ENCODE measurements at regions not wholly inside any gene's neighbourhood (a gene's known extent, or its start where the extent isn't known, plus 50 kb on each side); places are given as distances from the start of the nearest gene placed in this dataset.

DNA sequence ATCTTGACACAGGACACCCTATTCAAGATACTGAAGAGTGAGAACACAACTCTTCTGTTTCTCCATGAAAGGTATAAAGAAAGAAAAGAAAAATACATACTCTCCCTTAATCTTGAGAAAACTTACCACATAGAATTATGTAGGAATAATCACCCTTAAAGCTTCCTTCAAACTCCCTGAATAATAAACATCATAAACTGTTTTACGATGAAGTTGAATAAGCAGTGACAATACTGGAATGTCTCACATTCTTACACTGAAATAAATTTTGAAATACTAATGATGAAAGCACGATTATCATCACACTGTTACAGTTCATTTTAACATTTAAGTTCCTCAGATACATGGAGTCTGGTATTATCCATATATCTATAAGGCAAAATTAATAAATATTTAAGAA is 306.2 kb downstream of the IPMK start:
- DNase-seq (no peak), ATAC-seq (no peak)
- Mint-ChIP-seq H3K27ac (no peak overlapping the region), H3K36me3 (ENCODE audit: low read depth) (no peaks in the 10 kb centered on the region), H3K4me1 (ENCODE audit: low read depth) (no peaks in the 10 kb centered on the region), H3K4me3 (no peak overlapping the region), H3K9me3 (no peaks in the 10 kb centered on the region), H3K27me3 (no peaks in the 10 kb centered on the region)
- intact Hi-C loops (cut with micrococcal nuclease): no loop called here
- TF ChIP-seq, protein P1, sequence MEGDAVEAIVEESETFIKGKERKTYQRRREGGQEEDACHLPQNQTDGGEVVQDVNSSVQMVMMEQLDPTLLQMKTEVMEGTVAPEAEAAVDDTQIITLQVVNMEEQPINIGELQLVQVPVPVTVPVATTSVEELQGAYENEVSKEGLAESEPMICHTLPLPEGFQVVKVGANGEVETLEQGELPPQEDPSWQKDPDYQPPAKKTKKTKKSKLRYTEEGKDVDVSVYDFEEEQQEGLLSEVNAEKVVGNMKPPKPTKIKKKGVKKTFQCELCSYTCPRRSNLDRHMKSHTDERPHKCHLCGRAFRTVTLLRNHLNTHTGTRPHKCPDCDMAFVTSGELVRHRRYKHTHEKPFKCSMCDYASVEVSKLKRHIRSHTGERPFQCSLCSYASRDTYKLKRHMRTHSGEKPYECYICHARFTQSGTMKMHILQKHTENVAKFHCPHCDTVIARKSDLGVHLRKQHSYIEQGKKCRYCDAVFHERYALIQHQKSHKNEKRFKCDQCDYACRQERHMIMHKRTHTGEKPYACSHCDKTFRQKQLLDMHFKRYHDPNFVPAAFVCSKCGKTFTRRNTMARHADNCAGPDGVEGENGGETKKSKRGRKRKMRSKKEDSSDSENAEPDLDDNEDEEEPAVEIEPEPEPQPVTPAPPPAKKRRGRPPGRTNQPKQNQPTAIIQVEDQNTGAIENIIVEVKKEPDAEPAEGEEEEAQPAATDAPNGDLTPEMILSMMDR (IDR thresholded peaks at IDR 0.05): no peak
- CTCF ChIA-PET: no interaction called here
- POLR2A ChIA-PET: no interaction called here

DNA sequence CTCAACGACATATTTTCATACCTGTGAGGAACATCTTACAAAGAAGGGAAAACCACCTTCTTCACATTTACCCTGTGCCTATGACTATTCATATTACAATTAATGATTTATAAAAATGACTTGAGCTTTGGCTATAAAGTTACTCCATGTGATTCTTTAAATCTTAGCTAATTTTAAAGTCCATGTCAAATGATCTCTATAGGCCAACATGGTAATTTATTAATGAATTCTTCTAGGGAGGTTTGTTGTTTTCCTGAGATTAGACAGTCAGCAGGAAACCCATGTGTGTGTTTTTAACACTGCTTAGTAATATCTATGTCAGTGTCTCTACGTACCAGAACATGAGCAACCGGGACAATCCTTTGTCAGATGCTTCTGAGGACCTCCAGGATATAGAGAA is 307.3 kb downstream of the IPMK start:
- POLR2A ChIA-PET: no interaction called here
- TF ChIP-seq, protein P1 (IDR thresholded peaks at IDR 0.05): no peak
- Mint-ChIP-seq H3K9me3 (no peaks in the 10 kb centered on the region), H3K27ac (no peak overlapping the region), H3K4me3 (no peak overlapping the region), H3K27me3 (no peaks in the 10 kb centered on the region), H3K36me3 (ENCODE audit: low read depth) (no peaks in the 10 kb centered on the region), H3K4me1 (ENCODE audit: low read depth) (no peaks in the 10 kb centered on the region)
- intact Hi-C loops (cut with micrococcal nuclease): no loop called here
- DNase-seq: no peak
- no peak for ATAC-seq
- CTCF ChIA-PET: no interaction called here

DNA sequence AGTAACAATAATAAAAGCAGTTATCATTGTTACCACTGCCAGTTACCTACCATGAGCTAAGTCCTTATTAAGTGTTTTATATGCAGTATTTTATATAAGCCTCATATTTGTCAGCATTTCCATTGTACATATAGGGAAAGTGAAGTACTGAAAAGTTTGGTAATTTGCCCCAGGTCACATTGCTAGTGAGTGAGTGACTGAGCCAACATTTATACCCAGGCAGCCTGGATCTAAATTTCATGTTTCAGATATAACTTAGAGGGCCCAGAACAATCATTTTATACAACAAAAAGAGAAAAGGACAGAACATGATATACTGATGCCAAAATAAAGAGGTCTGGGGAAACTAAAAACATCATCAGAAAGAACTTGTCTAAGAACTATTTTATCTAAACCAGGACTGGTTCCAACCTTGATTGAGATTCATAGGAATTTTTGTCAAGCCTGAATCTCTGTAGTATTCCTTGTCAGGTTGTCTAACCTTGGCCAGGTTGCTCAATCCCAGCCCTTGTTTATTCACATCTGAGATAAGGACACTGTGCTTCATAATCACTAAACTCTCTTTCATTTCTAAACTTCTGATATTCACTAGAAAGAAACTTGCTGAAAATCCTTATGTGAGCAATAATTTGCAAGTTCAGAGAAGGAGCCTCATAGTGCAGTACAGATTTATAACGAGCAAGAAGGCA is 308.2 kb downstream of the IPMK start:
- Mint-ChIP-seq H3K4me3 (no peak overlapping the region), H3K27me3 (no peaks in the 10 kb centered on the region)

DNA sequence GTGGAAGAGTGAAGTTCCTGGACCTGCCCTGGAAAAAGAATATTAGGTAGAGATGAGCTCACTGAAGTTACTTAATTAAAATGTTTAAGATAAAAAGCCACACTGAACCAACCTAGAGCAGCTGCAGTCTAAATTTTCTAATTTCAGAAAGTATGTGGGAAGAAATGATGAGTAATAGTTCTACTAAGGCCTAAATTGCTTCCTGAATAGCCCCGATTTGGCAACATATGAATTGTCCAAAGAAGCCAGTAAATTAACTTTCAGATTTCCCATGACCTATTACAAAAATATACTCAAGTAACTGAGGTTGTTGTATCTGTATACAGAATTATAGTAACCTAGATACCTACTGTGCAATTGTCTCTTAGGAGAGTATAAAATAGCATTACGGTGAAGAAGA is 312.6 kb downstream of the IPMK start:
- ChIA-PET POLR2A (no interaction called here), CTCF (no interaction called here)
- Mint-ChIP-seq H3K4me3 (no peak overlapping the region), H3K36me3 (ENCODE audit: low read depth) (no peaks in the 10 kb centered on the region), H3K27ac (no peak overlapping the region), H3K4me1 (ENCODE audit: low read depth) (no peaks in the 10 kb centered on the region), H3K27me3 (no peaks in the 10 kb centered on the region), H3K9me3 (no peaks in the 10 kb centered on the region)
- intact Hi-C loops (cut with micrococcal nuclease): no loop called here
- TF ChIP-seq, protein P1 (IDR thresholded peaks at IDR 0.05): no peak
- DNase-seq: no peak
- no peak for ATAC-seq

More for the DNA sequence above, 308.2 kb downstream of the IPMK start:
- TF ChIP-seq, protein P1 (IDR thresholded peaks at IDR 0.05): no peak
- CTCF ChIA-PET: no interaction called here
- intact Hi-C loops (cut with micrococcal nuclease): no loop called here
- DNase-seq (no peak), ATAC-seq (no peak)
- H3K36me3 Mint-ChIP-seq (ENCODE audit: low read depth): no peaks in the 10 kb centered on the region
- no peaks in the 10 kb centered on the region for H3K4me1 Mint-ChIP-seq (ENCODE audit: low read depth)
- POLR2A ChIA-PET: no interaction called here
- no peak overlapping the region for H3K27ac Mint-ChIP-seq
- no peaks in the 10 kb centered on the region for H3K9me3 Mint-ChIP-seq

DNA sequence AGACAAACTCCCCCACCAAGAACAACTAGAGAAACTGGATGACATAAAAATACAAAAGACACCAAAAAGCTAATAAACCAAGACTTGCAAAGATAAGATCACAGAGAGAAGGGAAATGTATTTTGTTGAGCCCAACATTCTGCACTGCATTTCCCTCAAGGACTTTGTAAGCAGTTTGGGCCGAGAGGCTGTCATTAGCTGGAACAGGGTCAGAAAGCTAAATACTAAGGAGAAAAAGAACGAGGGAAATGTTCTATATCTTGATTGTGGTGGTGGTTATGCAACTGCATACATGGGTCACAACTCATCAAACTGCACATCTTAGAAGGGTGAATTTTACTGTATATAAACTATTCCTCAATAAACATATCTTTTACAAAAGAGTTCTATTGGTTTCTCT is 315.0 kb downstream of the IPMK start:
- no peaks in the 10 kb centered on the region for H3K9me3 Mint-ChIP-seq
- no peak for DNase-seq
- H3K4me3 Mint-ChIP-seq: no peak overlapping the region
- H3K27me3 Mint-ChIP-seq: no peaks in the 10 kb centered on the region
- H3K4me1 Mint-ChIP-seq (ENCODE audit: low read depth): no peaks in the 10 kb centered on the region
- no peaks in the 10 kb centered on the region for H3K36me3 Mint-ChIP-seq (ENCODE audit: low read depth)
- CTCF ChIA-PET: interaction anchor here (0.9 kb wide), 1 partner anchor 12 kb away, joined by 3 read pairs; no protein-coding TSS in a partner anchor
- intact Hi-C loops (cut with micrococcal nuclease): no loop called here
- POLR2A ChIA-PET: no interaction called here
- no peak for ATAC-seq
- no peak overlapping the region for H3K27ac Mint-ChIP-seq
- TF ChIP-seq, protein P1 (IDR thresholded peaks at IDR 0.05): no peak

Measured in activated CD8-positive, alpha-beta T cell treated with anti-CD3 and anti-CD28 coated beads for 36 hours (primary cell).